Uterus (tissue), 3 donors: ENCODE measurements at regions not wholly inside any gene's neighbourhood (a gene's known extent, or its start where the extent isn't known, plus 50 kb on each side); places are given as distances from the start of the nearest gene placed in this dataset.

ENCODE experiments used
- DNase-seq, 2 donors: peaks; one replicate each; pipeline ENCODE4 v3.0.0-alpha.2; 2019 to 2020
- H3K27ac ChIP-seq, 2 donors: fragments of 200-600 bp; sonication (generic); 1 replicate in 1 of 2; 2 replicates in 1 of 2; pipeline ENCODE4 v1.5.1; 2016 to 2018
- H3K27me3 ChIP-seq, 2 donors: fragments of 200-600 bp; sonication (generic); one replicate each; pipeline ENCODE4 v1.5.1; 2018 to 2019; ENCODE audit warnings: control low read depth in 1 of 2
- H3K36me3 ChIP-seq, 2 donors: fragments of 200-600 bp; sonication (generic); one replicate each; pipeline ENCODE4 v1.5.1; 2019; ENCODE audit warnings: control low read depth in 1 of 2
- H3K4me1 ChIP-seq, 2 donors: fragments of 200-600 bp; sonication (generic); one replicate each; pipeline ENCODE4 v1.5.1; 2018 to 2019; ENCODE audit warnings: control low read depth in 1 of 2
- H3K4me3 ChIP-seq, 2 donors: fragments of 200-600 bp; sonication (generic); 1 replicate in 1 of 2; 2 replicates in 1 of 2; pipeline ENCODE4 v1.5.1; 2018 to 2019; ENCODE audit warnings: mild to moderate bottlenecking in 1 of 2
- H3K9me3 ChIP-seq, 2 donors: fragments of 200-600 bp; sonication (generic); one replicate each; pipeline ENCODE4 v1.5.1; 2019; ENCODE audit warnings: control low read depth in 1 of 2
- CTCF ChIP-seq, 4 experiments: fragments of 200-600 bp in 2 of 4; fragments of 450-650 bp in 2 of 4; sonication (generic) in 2 of 4; IDR thresholded peaks; one replicate each; pipeline ENCODE4 v1.5.1; 2016 to 2019; ENCODE audit warnings: antibody characterized with exemption in 4 of 4, mild to moderate bottlenecking in 2 of 4, moderate library complexity in 1 of 4
- POLR2A ChIP-seq, 2 donors: fragments of 450-650 bp; IDR thresholded peaks; one replicate each; pipeline ENCODE4 v1.6.1; 2016; ENCODE audit warnings: antibody characterized with exemption in 2 of 2, mild to moderate bottlenecking in 1 of 2, moderate library complexity in 1 of 2
- intact Hi-C: fragments of 100-400 bp; cut with DNase I; formaldehyde crosslinking; loops from one replicate; pipeline ENCODE4 v1.15.1; 2023; ENCODE audit warnings: low total_unique reads
- donor health status: DM: yes; HTN: yes; CAD: no.

DNA sequence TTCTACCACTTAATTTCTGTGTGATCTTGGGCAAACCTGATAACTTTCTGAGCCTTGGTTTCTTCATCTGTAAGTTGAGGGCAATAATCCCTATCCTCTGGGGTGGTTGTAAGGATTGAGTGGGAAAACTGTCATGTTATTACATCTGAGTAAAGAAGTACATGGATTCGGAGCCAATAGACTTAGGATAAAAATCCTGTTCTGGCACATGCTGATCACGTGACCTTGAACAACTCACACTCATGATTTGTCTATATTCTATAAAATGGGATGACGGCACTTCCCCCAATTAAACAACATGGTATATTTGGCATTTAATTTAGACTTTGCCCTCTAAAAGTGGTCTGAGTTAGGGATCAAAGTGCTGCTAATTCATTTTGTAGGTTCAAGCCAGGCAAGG lies 315.5 kb downstream of the PLPP3 start:
- intact Hi-C loops, result no loop called here
- DNase-seq, result no peak
- Histone ChIP-seq H3K4me1 (no peaks in the 10 kb centered on the region), H3K27ac (no peak overlapping the region), H3K27me3 (no peaks in the 10 kb centered on the region), H3K9me3 (no peaks in the 10 kb centered on the region), H3K36me3 (no peaks in the 10 kb centered on the region), H3K4me3 (no peak overlapping the region)
- TF ChIP-seq POLR2A (IDR thresholded peaks at IDR 0.05), result no peak
- TF ChIP-seq CTCF (IDR thresholded peaks at IDR 0.05), result no peak

DNA sequence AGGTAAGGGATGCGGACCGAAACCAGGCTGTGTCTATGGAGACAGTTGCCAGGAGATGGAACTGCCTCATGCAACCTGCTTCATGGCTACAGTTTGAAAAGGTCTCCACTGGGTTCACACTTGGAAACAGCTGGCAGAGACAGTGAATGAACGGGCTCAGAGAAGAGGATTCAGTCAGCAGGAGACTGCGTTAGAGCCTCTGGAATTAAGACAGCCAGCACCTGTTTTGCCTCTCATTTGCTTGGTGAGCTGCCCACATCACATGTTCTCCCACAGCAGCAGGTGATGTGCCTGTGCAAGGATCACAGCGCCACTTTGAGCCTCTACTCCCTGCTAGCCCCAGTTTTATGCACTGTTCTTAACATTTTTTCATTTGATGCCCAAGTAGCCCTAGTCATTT lies 321.0 kb downstream of the PLPP3 start:
- no peaks in the 10 kb centered on the region for H3K27me3 ChIP-seq
- no peaks in the 10 kb centered on the region for H3K36me3 ChIP-seq
- intact Hi-C loops, result no loop called here
- no peak for DNase-seq
- H3K4me3 ChIP-seq, result no peak overlapping the region
- H3K27ac ChIP-seq, result no peak overlapping the region
- no peak for TF ChIP-seq POLR2A (IDR thresholded peaks at IDR 0.05)
- TF ChIP-seq CTCF (IDR thresholded peaks at IDR 0.05), result no peak
- H3K9me3 ChIP-seq, result no peaks in the 10 kb centered on the region
- peaks cover 6 to 7% of the 10 kb centered on the region in 2 donors for H3K4me1 ChIP-seq

DNA sequence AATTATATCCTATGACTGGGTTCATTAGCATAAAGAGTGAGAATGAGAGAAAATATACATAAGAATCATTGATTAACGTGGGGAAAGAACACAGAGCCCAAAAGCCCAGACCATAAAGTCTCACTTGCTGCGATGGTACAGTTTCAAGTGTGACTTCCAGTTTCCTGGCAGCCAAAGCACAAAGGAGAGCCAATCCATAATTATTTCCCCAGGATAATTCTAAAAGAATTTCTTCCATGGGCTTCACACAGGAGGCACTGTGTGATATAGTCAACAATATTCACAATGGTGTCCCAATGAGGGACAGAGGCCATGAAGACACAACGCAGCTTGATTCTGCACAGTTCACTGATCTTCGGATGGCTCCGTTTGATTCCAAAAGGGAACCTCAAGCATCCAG lies 321.6 kb downstream of the PLPP3 start:
- Histone ChIP-seq H3K4me3 (no peak overlapping the region), H3K9me3 (no peaks in the 10 kb centered on the region), H3K27me3 (no peaks in the 10 kb centered on the region), H3K4me1 (peaks cover 6 to 7% of the 10 kb centered on the region in 2 donors), H3K27ac (no peak overlapping the region), H3K36me3 (no peaks in the 10 kb centered on the region)
- no peak for DNase-seq
- intact Hi-C loops, result no loop called here
- no peak for TF ChIP-seq POLR2A (IDR thresholded peaks at IDR 0.05)
- TF ChIP-seq CTCF (IDR thresholded peaks at IDR 0.05), result no peak

- Histone ChIP-seq H3K36me3 (no peaks in the 10 kb centered on the region), H3K9me3 (no peaks in the 10 kb centered on the region), H3K4me1 (peaks cover 6 to 7% of the 10 kb centered on the region in 2 donors), H3K27me3 (no peaks in the 10 kb centered on the region), H3K27ac (peak overlapping the region in 1 of 2 donors; percentile 38), H3K4me3 (no peak overlapping the region)
- no peak for DNase-seq
- TF ChIP-seq CTCF (IDR thresholded peaks at IDR 0.05), result no peak
- TF ChIP-seq POLR2A (IDR thresholded peaks at IDR 0.05), result no peak
- intact Hi-C loops, result no loop called here
Observed at GRCh38 chr1:56256153-56257000, 323.0 kb downstream of the PLPP3 start.

DNA sequence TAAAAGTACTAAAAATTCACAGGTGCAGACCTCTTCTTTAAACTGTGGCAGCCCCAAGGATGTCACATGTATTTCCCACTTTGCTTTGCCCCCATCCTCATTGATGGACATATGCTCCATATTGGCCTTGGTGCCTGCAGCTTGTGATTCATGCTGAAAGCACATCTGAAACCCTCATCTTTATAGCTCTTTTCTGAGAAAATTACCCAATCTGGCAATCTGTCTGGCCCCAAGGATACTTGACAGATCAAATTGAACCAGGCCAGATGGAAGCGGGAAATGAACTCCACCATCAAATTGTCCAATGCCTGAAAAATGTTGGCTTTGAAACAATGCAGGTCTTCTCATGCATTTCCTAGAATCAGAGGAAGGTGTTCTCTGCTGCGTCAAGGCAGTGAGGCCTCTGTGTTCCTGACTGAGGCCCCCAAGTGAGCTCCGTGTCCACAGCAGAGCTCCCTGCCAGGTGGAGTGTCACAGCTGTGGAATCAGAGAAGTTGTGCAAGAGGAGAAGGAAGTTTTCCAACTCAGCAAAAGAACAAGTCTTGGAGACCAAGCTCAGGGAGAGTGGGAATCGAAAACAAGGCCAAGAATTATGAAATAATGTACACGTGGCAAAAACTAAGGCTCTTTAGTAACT lies 323.7 kb downstream of the PLPP3 start:
- intact Hi-C loops, result no loop called here

More for the DNA sequence above, 323.7 kb downstream of the PLPP3 start:
- Histone ChIP-seq H3K4me1 (peaks cover 6 to 7% of the 10 kb centered on the region in 2 donors), H3K27ac (peak overlapping the region in 1 of 2 donors; percentile 69), H3K9me3 (no peaks in the 10 kb centered on the region), H3K36me3 (no peaks in the 10 kb centered on the region), H3K4me3 (no peak overlapping the region), H3K27me3 (no peaks in the 10 kb centered on the region)
- TF ChIP-seq POLR2A (IDR thresholded peaks at IDR 0.05) (no peak), CTCF (IDR thresholded peaks at IDR 0.05) (no peak)
- peak; percentile 87 for DNase-seq
